ENCODE measurements at regions not wholly inside any gene's neighbourhood (a gene's known extent, or its start where the extent isn't known, plus 50 kb on each side); places are given as distances from the start of the nearest gene placed in this dataset.

DNA sequence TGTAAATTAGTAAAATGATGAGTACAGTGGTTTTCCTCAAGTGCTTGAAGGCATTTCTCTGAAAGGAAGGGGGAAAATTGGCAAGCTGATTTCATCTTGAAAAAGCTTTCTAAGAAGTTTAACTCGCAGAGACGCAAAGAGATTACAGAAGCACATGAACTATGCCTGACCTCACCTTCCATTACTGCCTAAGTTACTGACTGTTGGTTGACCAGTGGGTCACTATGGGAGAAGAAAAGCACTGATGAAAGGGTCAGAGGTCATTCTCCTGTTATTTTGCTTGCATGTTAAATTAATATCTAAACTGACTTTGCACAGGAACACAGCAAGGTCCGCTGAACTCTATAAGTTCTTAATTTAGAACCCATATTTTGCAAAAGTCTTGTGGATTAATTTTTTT lies 225.6 kb downstream of the ARL4A start:
- Histone ChIP-seq H3K27ac (ENCODE audit: insufficient read depth, low read depth, low read length) (no peak overlapping the region), H3K9me1 (replicated peaks; ENCODE audit: control insufficient read depth, extremely low read depth, insufficient read depth, low read length) (no peaks in the 10 kb centered on the region), H3K4me1 (ENCODE audit: control insufficient read depth, extremely low read depth, insufficient read depth, low read length) (no peaks in the 10 kb centered on the region), H3K4me3 (replicated peaks in 1 of 3; ENCODE audit: insufficient read depth in 1 of 3, low read depth in 1 of 3, low read length in 3 of 3) (no peak overlapping the region), H3K27me3 (ENCODE audit: control insufficient read depth in 2 of 2, insufficient read depth in 2 of 2, low read length in 2 of 2) (no peaks in the 10 kb centered on the region), H3K9ac (replicated peaks; ENCODE audit: extremely low read depth, insufficient read depth, low read length) (no peak overlapping the region), H3K4me2 (ENCODE audit: insufficient read depth, low read length) (no peak overlapping the region), H3K79me2 (ENCODE audit: control insufficient read depth, insufficient read depth, low read length) (no peaks in the 10 kb centered on the region), H3K36me3 (ENCODE audit: control insufficient read depth in 2 of 2, extremely low read depth in 1 of 2, insufficient read depth in 2 of 2, low read length in 2 of 2) (no peaks in the 10 kb centered on the region), H2AFZ (ENCODE audit: low read depth, low read length) (no peak overlapping the region), H4K20me1 (replicated peaks; ENCODE audit: control insufficient read depth, extremely low read depth, insufficient read depth, low read length) (no peaks in the 10 kb centered on the region), H3K9me3 (replicated peaks; ENCODE audit: control insufficient read depth, insufficient read depth, low read length) (no peaks in the 10 kb centered on the region)
- TF ChIP-seq GATA2 (IDR thresholded peaks at IDR 0.05; ENCODE audit: insufficient read depth, insufficient read length, low read depth, low read length) (no peak), MYC (IDR thresholded peaks at IDR 0.05; ENCODE audit: low read depth, low read length) (no peak), POLR2A (IDR thresholded peaks at IDR 0.05; ENCODE audit: low read depth, low read length) (no peak), EZH2 (IDR thresholded peaks at IDR 0.05; ENCODE audit: borderline replicate concordance, low read depth, low read length, severe bottlenecking) (no peak), JUN (IDR thresholded peaks at IDR 0.05; ENCODE audit: borderline replicate concordance, insufficient read depth, insufficient read length, low read depth) (no peak), FOS (IDR thresholded peaks at IDR 0.05; ENCODE audit: borderline replicate concordance, insufficient read depth, low read length) (no peak), CTCF (IDR thresholded peaks at IDR 0.05; ENCODE audit: extremely low read depth in 1 of 2, insufficient read depth in 1 of 2, low read depth in 1 of 2, low read length in 2 of 2) (no peak), POLR2AphosphoS5 (IDR thresholded peaks at IDR 0.05; ENCODE audit: insufficient read depth, low read depth, low read length) (no peak)
- TF ChIP-seq, protein P1, sequence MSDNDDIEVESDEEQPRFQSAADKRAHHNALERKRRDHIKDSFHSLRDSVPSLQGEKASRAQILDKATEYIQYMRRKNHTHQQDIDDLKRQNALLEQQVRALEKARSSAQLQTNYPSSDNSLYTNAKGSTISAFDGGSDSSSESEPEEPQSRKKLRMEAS (IDR thresholded peaks at IDR 0.05; ENCODE audit: insufficient read depth, insufficient read length), result no peak
- dilution Hi-C loops (cut with MboI; ENCODE audit: extremely low pct_ligation_motif_present, low sequenced_read_pairs) (no loop called here), intact Hi-C loops (cut with micrococcal nuclease) (loop anchor here (5.0 kb wide), 1 partner anchor 226 kb away; the partner anchor contains the start of gene ARL4A)
- DNase-seq (ENCODE audit: low read depth, low spot score) (no peak), FAIRE-seq (no peak)
- BruUV-seq (replicated peaks), result no TSS peak
- ChIA-PET CTCF (no interaction called here), POLR2A (no interaction called here)

Data from endothelial cell of umbilical vein (primary cell).